Gastrocnemius medialis (tissue), 4 donors: ENCODE measurements at regions not wholly inside any gene's neighbourhood (a gene's known extent, or its start where the extent isn't known, plus 50 kb on each side); places are given as distances from the start of the nearest gene placed in this dataset.

Experiments
- ATAC-seq, 2 donors: fragments of 150-250 bp; one replicate each; pipeline ENCODE4 v1.9.1; 2016
- DNase-seq, 2 donors: peaks; one replicate each; pipeline ENCODE4 v3.0.0-alpha.2; 2019
- H3K27ac ChIP-seq, 4 donors: fragments of 200-600 bp; sonication (generic); 1 replicate in 1 of 4; 2 replicates in 3 of 4; pipeline ENCODE4 v1.5.1; 2016 to 2018; ENCODE audit warnings: mild to moderate bottlenecking in 2 of 4, moderate library complexity in 1 of 4
- H3K27me3 ChIP-seq, 3 donors: fragments of 200-600 bp; sonication (generic) in 2 of 3; 1 replicate in 1 of 3; 2 replicates in 2 of 3; pipeline versions ENCODE4 v1.5.1 to v1.6.0; 2016 to 2019; ENCODE audit warnings: mild to moderate bottlenecking in 1 of 3, moderate library complexity in 1 of 3
- H3K36me3 ChIP-seq, 2 donors: fragments of 200-600 bp; sonication (generic) in 1 of 2; one replicate each; pipeline ENCODE4 v1.5.1; 2017 to 2018
- H3K4me1 ChIP-seq, 2 donors: fragments of 200-600 bp; sonication (generic) in 1 of 2; one replicate each; pipeline ENCODE4 v1.5.1; 2016 to 2017; ENCODE audit warnings: mild to moderate bottlenecking in 2 of 2
- H3K4me3 ChIP-seq, 4 donors: fragments of 200-600 bp; sonication (generic) in 3 of 4; 1 replicate in 1 of 4; 2 replicates in 3 of 4; pipeline ENCODE4 v1.5.1; 2016 to 2019; ENCODE audit warnings: mild to moderate bottlenecking in 2 of 4
- H3K9me3 ChIP-seq, 3 donors: fragments of 200-600 bp; sonication (generic) in 2 of 3; 1 replicate in 1 of 3; 2 replicates in 2 of 3; pipeline ENCODE4 v1.5.1; 2016 to 2019
- CTCF ChIP-seq, 5 experiments: fragments of 450-650 bp in 3 of 5; fragments of 200-600 bp in 2 of 5; sonication (generic) in 2 of 5; IDR thresholded peaks in 4 of 5; conservative IDR thresholded peaks in 1 of 5; 1 replicate in 4 of 5; 2 replicates in 1 of 5; pipeline ENCODE4 v1.5.1; 2016 to 2019; ENCODE audit warnings: antibody characterized with exemption in 5 of 5, mild to moderate bottlenecking in 3 of 5, moderate library complexity in 3 of 5
- POLR2A ChIP-seq, 2 donors: fragments of 450-650 bp; IDR thresholded peaks; one replicate each; pipeline ENCODE4 v1.6.1; 2017; ENCODE audit warnings: antibody characterized with exemption in 2 of 2, mild to moderate bottlenecking in 2 of 2, moderate library complexity in 2 of 2
- in situ Hi-C, 4 donors: fragments of 200-750 bp; cut with MboI; loops; one replicate each; pipeline versions ENCODE4 v1.15.0 to v1.8.0; 2017; ENCODE audit warnings: low sequenced_read_pairs in 4 of 4
- intact Hi-C: fragments of 100-400 bp; cut with DNase I; formaldehyde crosslinking; loops from one replicate; pipeline ENCODE4 v1.15.1; 2023; ENCODE audit warnings: low total_unique reads

GRCh38 chr10:10092581-10092980 is 925.1 kb upstream of the CELF2 start:
- Histone ChIP-seq H3K4me3 (no peak overlapping the region), H3K36me3 (no peaks in the 10 kb centered on the region), H3K4me1 (no peaks in the 10 kb centered on the region), H3K27ac (no peak overlapping the region), H3K9me3 (no peaks in the 10 kb centered on the region), H3K27me3 (no peaks in the 10 kb centered on the region)
- in situ Hi-C loops, result no loop called here
- peak in 1 of 2 donors; percentile 30 for ATAC-seq
- TF ChIP-seq CTCF (IDR thresholded peaks at IDR 0.05 in 4 of 5, conservative IDR thresholded peaks at IDR 0.05 in 1 of 5) (no peak), POLR2A (IDR thresholded peaks at IDR 0.05) (no peak)
- intact Hi-C loops, result no loop called here
- no peak for DNase-seq

- TF ChIP-seq POLR2A (IDR thresholded peaks at IDR 0.05) (no peak), CTCF (IDR thresholded peaks at IDR 0.05 in 4 of 5, conservative IDR thresholded peaks at IDR 0.05 in 1 of 5) (no peak)
- Histone ChIP-seq H3K4me3 (no peak overlapping the region), H3K36me3 (no peaks in the 10 kb centered on the region), H3K9me3 (no peaks in the 10 kb centered on the region), H3K27ac (no peak overlapping the region), H3K4me1 (no peaks in the 10 kb centered on the region), H3K27me3 (no peaks in the 10 kb centered on the region)
- in situ Hi-C loops (no loop called here), intact Hi-C loops (no loop called here)
- DNase-seq (no peak), ATAC-seq (no peak)
These were observed 924.7 kb upstream of the CELF2 start for GRCh38 chr10:10093021-10093420.

- no peaks in the 10 kb centered on the region for H3K36me3 ChIP-seq
- no peaks in the 10 kb centered on the region for H3K9me3 ChIP-seq
- H3K4me1 ChIP-seq, result no peaks in the 10 kb centered on the region
- no peak for ATAC-seq
- no peak overlapping the region for H3K4me3 ChIP-seq
- in situ Hi-C loops (no loop called here), intact Hi-C loops (no loop called here)
- H3K27me3 ChIP-seq, result no peaks in the 10 kb centered on the region
- no peak for DNase-seq
- TF ChIP-seq POLR2A (IDR thresholded peaks at IDR 0.05), result no peak
- TF ChIP-seq CTCF (IDR thresholded peaks at IDR 0.05 in 4 of 5, conservative IDR thresholded peaks at IDR 0.05 in 1 of 5), result no peak
- no peak overlapping the region for H3K27ac ChIP-seq
These were observed 923.0 kb upstream of the CELF2 start for GRCh38 chr10:10094691-10095090.

- H3K36me3 ChIP-seq, result no peaks in the 10 kb centered on the region
These were observed 921.4 kb upstream of the CELF2 start for GRCh38 chr10:10096296-10096695.

More at GRCh38 chr10:10096296-10096695, 921.4 kb upstream of the CELF2 start:
- intact Hi-C loops (no loop called here), in situ Hi-C loops (no loop called here)
- ATAC-seq (no peak), DNase-seq (no peak)
- no peak overlapping the region for H3K27ac ChIP-seq
- H3K4me3 ChIP-seq, result no peak overlapping the region
- no peaks in the 10 kb centered on the region for H3K4me1 ChIP-seq
- H3K9me3 ChIP-seq, result no peaks in the 10 kb centered on the region
- H3K27me3 ChIP-seq, result no peaks in the 10 kb centered on the region
- TF ChIP-seq CTCF (IDR thresholded peaks at IDR 0.05 in 4 of 5, conservative IDR thresholded peaks at IDR 0.05 in 1 of 5), result no peak
- TF ChIP-seq POLR2A (IDR thresholded peaks at IDR 0.05), result no peak
